ENCODE measurements at regions not wholly inside any gene's neighbourhood (a gene's known extent, or its start where the extent isn't known, plus 50 kb on each side); places are given as distances from the start of the nearest gene placed in this dataset.
"Not testable (repeated sequence)": the region's sequence is repeated elsewhere in the genome, so short reads cannot be mapped to it uniquely, and the experiment has no call there.

- no peak overlapping the region for H3K27ac ChIP-seq
- TF ChIP-seq, protein P1, sequence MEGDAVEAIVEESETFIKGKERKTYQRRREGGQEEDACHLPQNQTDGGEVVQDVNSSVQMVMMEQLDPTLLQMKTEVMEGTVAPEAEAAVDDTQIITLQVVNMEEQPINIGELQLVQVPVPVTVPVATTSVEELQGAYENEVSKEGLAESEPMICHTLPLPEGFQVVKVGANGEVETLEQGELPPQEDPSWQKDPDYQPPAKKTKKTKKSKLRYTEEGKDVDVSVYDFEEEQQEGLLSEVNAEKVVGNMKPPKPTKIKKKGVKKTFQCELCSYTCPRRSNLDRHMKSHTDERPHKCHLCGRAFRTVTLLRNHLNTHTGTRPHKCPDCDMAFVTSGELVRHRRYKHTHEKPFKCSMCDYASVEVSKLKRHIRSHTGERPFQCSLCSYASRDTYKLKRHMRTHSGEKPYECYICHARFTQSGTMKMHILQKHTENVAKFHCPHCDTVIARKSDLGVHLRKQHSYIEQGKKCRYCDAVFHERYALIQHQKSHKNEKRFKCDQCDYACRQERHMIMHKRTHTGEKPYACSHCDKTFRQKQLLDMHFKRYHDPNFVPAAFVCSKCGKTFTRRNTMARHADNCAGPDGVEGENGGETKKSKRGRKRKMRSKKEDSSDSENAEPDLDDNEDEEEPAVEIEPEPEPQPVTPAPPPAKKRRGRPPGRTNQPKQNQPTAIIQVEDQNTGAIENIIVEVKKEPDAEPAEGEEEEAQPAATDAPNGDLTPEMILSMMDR (conservative IDR thresholded peaks at IDR 0.05) = no peak
These were observed 110.2 kb upstream of the NLGN1 start for GRCh38 chr3:173287361-173287760.

DNA sequence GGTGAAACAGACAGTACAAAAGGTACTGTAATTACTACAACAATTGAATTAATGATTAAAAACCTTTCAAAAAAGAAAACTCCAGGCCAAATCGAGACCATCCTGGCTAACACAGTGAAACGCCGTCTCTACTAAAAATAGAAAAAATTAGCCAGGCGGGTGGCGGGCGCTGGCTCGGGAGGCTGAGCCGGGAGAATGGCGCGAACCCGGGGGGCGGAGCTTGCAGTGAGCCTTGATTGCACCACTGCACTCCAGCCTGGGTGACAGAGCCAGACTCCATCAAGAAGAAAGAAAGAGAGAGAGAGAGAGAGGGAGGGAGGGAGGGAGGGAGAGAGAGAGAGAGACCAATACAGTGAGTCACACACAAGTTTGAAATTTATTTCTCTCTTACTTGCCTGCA is 111.0 kb upstream of the NLGN1 start:
- not testable (repeated sequence) for H3K27ac ChIP-seq

DNA sequence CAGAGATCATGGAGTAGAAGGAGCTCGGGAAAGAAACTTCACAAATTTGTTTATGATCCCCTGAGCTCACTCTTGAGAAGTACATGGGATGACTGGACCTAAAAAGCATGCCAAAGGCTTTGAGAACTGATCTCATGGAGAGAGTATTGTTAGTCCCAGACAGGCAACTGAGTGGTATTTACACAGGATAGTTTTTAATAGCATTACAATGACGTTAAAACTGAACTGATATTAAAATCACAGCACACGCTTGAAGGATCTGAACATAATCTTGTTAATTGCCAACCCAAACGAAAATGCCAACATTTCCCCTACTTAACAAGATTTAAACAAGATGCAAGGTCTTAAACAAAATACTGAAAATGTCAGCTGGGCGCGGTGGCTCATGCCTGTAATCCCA is 113.2 kb upstream of the NLGN1 start:
- TF ChIP-seq, protein P1 (conservative IDR thresholded peaks at IDR 0.05) = no peak
- no peak overlapping the region for H3K27ac ChIP-seq

- H3K27ac ChIP-seq = no peak overlapping the region
- TF ChIP-seq, protein P1 (conservative IDR thresholded peaks at IDR 0.05) = no peak
These were observed 121.8 kb upstream of the NLGN1 start for GRCh38 chr3:173275740-173276139.

- TF ChIP-seq, protein P1 (conservative IDR thresholded peaks at IDR 0.05) = no peak
- H3K27ac ChIP-seq = no peak overlapping the region
These were observed 123.7 kb upstream of the NLGN1 start for GRCh38 chr3:173273838-173274237.

GRCh38 chr3:173268781-173269180 is 127.7 kb upstream of the SPATA16 start:
- TF ChIP-seq, protein P1 (conservative IDR thresholded peaks at IDR 0.05) = no peak
- no peak overlapping the region for H3K27ac ChIP-seq

DNA sequence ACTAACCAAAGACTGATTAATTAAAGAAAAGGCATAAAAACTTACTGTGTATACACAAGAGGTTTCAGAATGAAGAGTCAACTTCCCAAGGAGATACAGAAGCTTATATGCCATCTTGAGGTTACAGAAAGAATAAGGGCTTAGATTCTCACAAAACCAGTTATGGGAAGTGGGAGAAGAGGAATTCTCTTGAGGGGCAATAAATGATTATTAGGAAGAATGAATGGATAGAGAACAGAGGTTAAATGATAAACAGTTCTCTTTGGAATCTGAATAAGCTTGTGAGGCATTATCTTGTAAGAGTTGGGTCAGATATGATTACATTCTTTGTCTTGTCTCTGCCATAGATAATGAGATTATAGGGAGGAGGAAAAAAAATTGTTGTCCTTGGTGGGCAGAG is 126.7 kb upstream of the SPATA16 start:
- TF ChIP-seq, protein P1 (conservative IDR thresholded peaks at IDR 0.05) = no peak
- H3K27ac ChIP-seq = no peak overlapping the region

DNA sequence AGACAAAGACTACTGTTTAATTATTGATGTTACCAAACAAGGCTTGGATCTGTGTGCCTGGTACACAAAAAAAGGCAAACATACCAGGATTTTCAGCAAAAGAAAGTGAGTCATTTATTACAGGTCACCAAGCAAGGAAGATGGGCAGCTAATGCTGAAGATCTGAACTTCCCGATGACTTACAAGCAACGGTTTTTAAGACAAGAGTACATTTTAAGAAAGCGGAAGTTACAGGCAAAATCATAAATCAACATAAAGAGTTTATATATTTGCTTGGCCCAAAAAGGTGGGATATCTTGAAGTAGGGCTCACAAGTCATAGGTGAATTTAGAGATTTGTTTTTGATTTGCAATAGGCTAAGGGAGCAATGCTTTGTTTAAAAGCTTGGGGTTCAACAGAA is 125.4 kb upstream of the SPATA16 start:
- TF ChIP-seq, protein P1 (conservative IDR thresholded peaks at IDR 0.05) = no peak
- no peak overlapping the region for H3K27ac ChIP-seq

Data from VCaP (cell line).